GM18858 (cell line): ENCODE measurements at regions not wholly inside any gene's neighbourhood (a gene's known extent, or its start where the extent isn't known, plus 50 kb on each side); places are given as distances from the start of the nearest gene placed in this dataset.

ENCODE experiments used
- ATAC-seq: cut with Tn5 transposase; IDR thresholded peaks from one replicate; pipeline ENCODE4 v1.9.1; 2021; ENCODE audit not compliant: unreplicated experiment

DNA sequence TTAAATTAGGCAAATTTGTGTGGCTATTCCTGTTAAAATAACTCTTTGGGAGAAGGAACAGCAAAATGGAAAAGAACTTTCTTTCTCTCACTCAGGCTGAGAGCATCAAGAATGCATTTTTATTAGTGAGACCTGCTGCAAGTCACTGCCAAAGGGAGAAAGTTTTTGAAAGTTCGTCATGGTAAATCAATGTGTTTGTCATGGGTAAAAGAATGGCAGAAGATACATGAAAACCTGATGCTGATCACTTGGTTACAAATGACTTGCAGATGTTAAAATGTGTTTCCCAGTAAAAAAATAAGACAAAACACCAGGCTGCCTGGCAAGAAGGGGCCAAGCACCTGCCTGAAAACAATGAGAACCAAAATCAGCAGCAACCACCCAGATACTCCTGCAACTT is 484.7 kb upstream of the NRP1 start:
- no peak for ATAC-seq

- no peak for ATAC-seq
Observed at GRCh38 chr10:33818343-33818742, 483.9 kb upstream of the NRP1 start.

GRCh38 chr10:33817605-33818004 is 483.1 kb upstream of the NRP1 start:
- no peak for ATAC-seq

GRCh38 chr10:33815776-33816175 is 481.3 kb upstream of the NRP1 start:
- ATAC-seq, result no peak

DNA sequence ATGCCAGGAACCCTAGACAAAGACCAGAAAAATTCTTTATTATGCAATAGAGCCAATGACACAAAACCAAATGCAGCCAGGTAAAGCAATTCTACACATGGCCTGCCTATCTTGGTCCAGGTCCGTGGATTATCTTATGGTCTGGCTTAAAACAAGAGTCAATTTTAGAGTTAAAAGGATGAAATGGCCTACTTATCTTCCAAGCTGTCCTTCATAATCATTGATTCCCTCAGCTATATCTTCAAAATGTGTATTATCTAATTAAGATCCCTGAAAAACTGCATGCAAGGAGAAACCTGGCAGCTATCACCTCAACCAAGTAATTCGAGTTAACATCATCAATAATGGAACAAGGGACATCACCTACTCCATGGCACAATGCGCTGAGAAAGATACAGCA is 479.4 kb upstream of the NRP1 start:
- ATAC-seq, result no peak

- no peak for ATAC-seq
Observed at GRCh38 chr10:33813415-33813814, 478.9 kb upstream of the NRP1 start.

- ATAC-seq, result no peak
Observed at GRCh38 chr10:33812586-33812985, 478.1 kb upstream of the NRP1 start.

DNA sequence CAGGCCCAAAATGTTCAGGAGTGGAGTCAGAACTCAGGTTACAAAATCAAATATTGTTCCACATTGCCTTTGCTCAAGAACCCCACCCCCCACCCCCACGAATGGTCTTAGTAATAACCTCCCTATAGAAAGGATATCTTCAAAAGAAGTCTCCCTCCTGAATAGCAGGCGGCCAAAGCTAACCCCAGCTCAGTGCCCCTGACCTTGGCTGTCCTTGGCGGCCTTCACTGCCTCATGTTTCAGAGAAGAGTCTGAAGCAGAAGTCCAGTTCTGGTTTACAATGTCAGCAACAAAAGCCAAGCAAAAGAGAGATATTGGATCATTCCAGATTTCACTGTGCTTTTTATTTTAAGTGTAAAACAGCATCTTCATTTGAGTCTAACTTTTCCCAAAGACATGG is 476.5 kb upstream of the NRP1 start:
- no peak for ATAC-seq

GRCh38 chr10:33809732-33810131 is 475.3 kb upstream of the NRP1 start:
- no peak for ATAC-seq

- no peak for ATAC-seq
Observed at GRCh38 chr10:33808475-33808874, 474.0 kb upstream of the NRP1 start.

DNA sequence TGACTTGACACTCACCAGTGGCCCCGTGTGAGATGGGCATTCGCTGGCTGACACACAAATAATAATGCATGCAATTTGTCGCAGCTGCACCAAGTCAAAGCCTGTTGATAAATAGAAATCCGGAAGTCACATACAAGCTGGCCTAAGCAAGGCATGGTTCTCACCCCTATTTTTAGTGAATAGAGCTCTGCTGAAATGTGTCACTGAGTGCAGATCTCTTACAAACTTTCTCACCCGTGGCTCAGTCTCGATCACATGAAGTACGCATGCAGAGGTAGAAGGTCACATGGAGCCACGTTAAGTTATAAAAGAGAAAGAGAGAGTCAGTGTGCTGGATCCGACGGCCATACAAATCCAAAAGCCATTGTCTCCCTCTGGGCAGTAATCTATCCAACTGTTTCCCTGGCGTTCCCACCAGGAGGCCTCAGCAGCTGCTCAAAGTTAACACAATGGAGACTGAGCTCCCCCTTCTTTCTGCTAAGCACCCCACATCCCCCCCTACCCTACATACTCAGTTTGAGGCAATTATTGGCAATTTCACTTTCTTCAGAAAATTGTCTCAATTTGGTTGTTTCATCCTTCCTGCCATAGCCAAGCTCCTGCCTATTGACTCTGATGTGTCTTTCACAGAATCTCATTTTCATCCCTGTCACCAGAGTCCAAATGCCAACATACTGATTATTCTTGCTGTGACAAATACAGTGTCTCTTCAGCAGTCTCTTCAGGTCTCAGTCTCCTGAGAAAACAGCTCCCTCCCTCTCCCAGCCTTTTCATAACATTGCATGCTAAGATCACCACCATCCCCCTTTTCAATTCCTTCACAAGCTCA is 473.3 kb upstream of the NRP1 start:
- ATAC-seq, result no peak

DNA sequence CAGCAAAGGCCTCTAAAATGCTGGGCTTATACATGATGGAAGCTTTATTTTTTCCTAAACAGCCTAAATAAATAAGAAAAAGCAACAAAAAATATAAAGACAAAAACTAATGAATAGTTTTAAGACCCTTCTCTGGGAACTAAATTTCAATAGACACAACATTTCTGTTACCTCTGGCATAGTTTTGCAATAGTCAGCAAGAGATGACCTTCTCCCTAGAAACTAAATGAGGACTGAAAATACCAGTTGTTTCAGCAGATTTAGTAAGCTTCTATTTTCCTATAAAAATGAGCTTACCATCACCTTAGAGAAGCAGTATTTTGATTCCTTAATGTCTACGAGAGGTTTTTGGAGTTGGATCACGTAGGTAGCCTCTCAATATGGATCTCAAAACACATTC is 471.4 kb upstream of the NRP1 start:
- no peak for ATAC-seq

GRCh38 chr10:33804584-33804983 is 470.1 kb upstream of the NRP1 start:
- no peak for ATAC-seq

GRCh38 chr10:33803248-33803647 is 468.8 kb upstream of the NRP1 start:
- ATAC-seq, result no peak

DNA sequence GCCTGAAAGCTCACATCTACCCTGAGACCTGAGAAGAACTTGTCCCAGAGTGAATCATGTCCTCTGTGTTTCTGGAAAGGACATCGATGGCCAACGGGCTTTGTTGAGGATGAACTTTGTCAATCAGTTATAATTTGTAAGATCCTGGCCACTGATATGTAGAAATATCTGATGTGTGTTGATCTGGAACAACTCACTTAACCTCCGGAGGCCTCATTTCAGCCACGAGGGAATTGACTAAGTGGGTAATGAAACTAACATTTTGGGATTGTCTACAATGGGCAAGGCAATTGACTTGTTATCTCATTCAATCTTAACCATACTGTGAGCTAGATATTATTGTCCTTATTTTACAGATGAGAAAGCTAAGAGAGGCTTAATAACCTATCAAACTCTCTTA is 468.1 kb upstream of the NRP1 start:
- ATAC-seq, result no peak

DNA sequence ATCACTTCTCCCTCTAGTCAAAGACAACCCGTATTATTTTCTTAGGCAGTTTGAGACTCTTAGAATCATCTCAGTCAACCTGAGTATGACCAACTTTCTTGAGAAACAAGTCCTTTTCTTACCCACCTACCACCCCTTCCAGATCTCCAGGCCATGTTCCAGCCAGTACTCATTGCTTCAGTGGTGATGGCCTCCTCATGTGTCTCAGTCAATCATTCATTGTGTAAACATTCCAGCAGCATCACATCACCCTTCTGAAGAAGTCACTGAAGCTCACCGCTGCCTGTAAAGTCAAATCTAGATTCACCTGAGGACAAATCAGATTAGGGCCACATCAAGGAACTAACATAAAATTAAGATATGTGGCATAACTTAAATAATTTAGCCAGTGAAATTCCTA is 467.2 kb upstream of the NRP1 start:
- ATAC-seq, result no peak

GRCh38 chr10:33800986-33801385 is 466.5 kb upstream of the NRP1 start:
- ATAC-seq, result no peak

- ATAC-seq, result no peak
Observed at GRCh38 chr10:33800545-33800944, 466.1 kb upstream of the NRP1 start.

DNA sequence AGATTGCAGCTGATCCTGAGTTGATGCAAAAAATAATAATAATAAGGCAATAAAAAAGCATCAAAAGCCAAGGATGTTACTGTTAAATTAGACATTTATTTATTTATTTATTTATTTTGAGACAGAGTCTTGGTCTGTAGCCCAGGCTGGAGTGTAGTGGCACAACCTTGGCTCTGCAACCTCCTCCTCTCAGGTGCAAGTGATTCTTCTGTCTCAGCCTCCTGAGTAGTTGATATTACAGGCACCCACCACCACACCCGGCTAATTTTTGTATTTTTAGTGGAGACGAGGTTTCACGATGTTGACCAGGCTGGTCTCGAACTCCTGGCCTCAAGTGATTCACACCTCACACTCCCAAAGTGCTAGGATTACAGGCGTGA is 465.5 kb upstream of the NRP1 start:
- ATAC-seq, result no peak

DNA sequence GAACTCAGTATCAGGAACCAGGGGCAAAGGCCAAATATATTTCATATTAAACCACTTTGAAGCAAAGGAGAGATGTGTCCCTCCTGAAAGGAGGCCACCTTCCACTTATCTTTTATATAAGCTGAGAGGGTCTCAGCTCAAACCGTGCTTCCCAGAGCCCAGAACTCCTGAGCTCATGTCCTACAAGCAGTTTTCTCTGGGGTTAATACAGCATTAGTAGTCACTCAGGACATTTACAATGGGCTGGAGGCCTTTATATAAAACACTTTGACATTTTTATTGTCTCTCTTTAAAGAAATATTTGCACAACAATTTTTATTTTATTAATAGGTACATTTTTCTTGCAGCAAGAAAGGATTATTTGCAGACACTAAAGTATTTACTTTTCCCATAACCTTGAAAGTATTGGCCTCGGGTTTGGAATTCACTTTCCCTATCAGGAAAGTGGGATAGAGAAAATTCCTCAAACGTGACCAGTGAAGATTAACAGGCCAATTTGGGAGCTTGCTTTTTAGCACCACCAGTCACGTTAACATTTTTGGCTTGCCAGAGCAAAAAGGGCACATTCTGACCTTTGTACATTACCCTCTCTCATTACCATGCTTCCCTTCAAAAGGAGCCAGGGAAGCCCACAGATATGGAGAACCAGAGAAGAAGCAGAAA is 464.9 kb upstream of the NRP1 start:
- ATAC-seq, result no peak

- no peak for ATAC-seq
Observed at GRCh38 chr10:33798754-33799153, 464.3 kb upstream of the NRP1 start.

DNA sequence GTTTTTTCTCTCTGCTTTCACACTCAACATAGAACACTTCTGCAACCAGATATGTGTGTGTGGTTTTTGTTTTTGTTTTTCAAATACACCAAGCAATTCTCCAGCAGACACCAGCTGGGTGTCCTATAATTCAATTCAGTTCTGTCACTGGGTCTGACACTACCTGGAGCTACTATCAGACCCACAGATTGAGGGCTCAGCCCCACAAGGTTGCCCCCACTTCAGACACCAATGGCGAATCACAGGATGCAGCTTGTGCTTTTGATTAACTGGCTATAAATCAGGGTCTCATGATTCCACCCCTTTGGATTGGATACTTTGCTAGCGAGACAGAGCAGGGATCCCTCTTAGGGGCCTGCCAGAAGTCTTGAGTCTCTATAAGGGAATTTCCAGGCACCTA is 462.2 kb upstream of the NRP1 start:
- ATAC-seq, result no peak

GRCh38 chr10:33795529-33795928 is 461.1 kb upstream of the NRP1 start:
- ATAC-seq, result no peak
